HepG2 (cell line): ENCODE measurements at regions not wholly inside any gene's neighbourhood (a gene's known extent, or its start where the extent isn't known, plus 50 kb on each side); places are given as distances from the start of the nearest gene placed in this dataset.
A peak's percentile ranks its signal among the peaks of the same experiment; 100 is the strongest.

Experiments
- ATAC-seq: fragments of 200-7000 bp; cut with Tn5 transposase; 3 replicates; pipeline ENCODE4 v1.9.1; 2020; ENCODE audit warnings: mild to moderate bottlenecking, moderate library complexity
- BruUV-seq: library from RNA; stranded (reverse); fragments of 400-500 nt; replicated peaks from 2 replicates; lab custom pipeline; 2021; lab: Mats Ljungman, UMichigan
- CTCF ChIA-PET: fragments of 300-600 bp; formaldehyde crosslinking; extraction: SDS; loops from one replicate; lab custom pipeline; 2021; ENCODE audit warnings: low total read pairs, inconsistent platforms, low intra/inter-chr PET ratio; lab: Yijun Ruan, JAX
- POLR2A ChIA-PET: fragments of 350-600 bp; sonication (Branson Sonifier 250); formaldehyde crosslinking; loops from one replicate; lab custom pipeline; 2020; ENCODE audit warnings: antibody characterized with exemption, inconsistent platforms; lab: Yijun Ruan, JAX
- DNase-seq: peaks from one replicate; pipeline ENCODE4 v3.0.0-alpha.2; 2015; ENCODE audit warnings: low spot score
- FAIRE-seq: peaks from 3 replicates; lab custom pipeline; 2011; peaks lifted over from hg19 to GRCh38; lab: Jason Lieb, UNC
- H2AFZ ChIP-seq: one replicate; pipeline ENCODE4 v1.6.1; 2011; ENCODE audit warnings: low read length, inconsistent platforms
- H3K27ac ChIP-seq: fragments of 300-600 bp; 3 replicates; pipeline ENCODE4 v1.8.0; 2011; ENCODE audit warnings: mixed run types, mild to moderate bottlenecking, mixed read lengths, low read length, inconsistent platforms; ENCODE audit not compliant: insufficient read depth; ENCODE audit errors: extremely low read length
- H3K27me3 ChIP-seq, 2 experiments: fragments of 200-600 bp in 1 of 2; 2 replicates in 1 of 2; 3 replicates in 1 of 2; pipeline versions ENCODE4 v1.6.0 to v1.8.0; 2011; ENCODE audit warnings: low read length in 2 of 2, mild to moderate bottlenecking in 2 of 2, moderate library complexity in 2 of 2, inconsistent platforms in 1 of 2; ENCODE audit not compliant: insufficient read depth in 2 of 2, control insufficient read depth in 1 of 2
- H3K36me3 ChIP-seq, 2 experiments: fragments of 200-600 bp in 1 of 2; replicated peaks in 1 of 2; 2 replicates in 1 of 2; 3 replicates in 1 of 2; pipeline versions ENCODE4 v1.5.1 to v1.8.0; 2011; ENCODE audit warnings: low read length in 2 of 2, inconsistent platforms in 1 of 2; ENCODE audit not compliant: insufficient read depth in 2 of 2, control insufficient read depth in 1 of 2
- H3K4me1 ChIP-seq: 2 replicates; pipeline ENCODE4 v1.5.1; 2012; ENCODE audit warnings: low read length, inconsistent platforms; ENCODE audit not compliant: insufficient read depth
- H3K4me2 ChIP-seq: 2 replicates; pipeline ENCODE4 v1.6.0; 2011; ENCODE audit warnings: low read depth, low read length, inconsistent platforms
- H3K4me3 ChIP-seq, 3 experiments: fragments of 200-600 bp in 1 of 3; sonication (generic), shearing (Covaris generic) in 1 of 3; replicated peaks in 1 of 3; 2 replicates each; pipeline ENCODE4 v1.5.1; 2011 to 2016; ENCODE audit warnings: low read length in 3 of 3, inconsistent platforms in 2 of 3, low read depth in 2 of 3, mild to moderate bottlenecking in 2 of 3, control low read depth in 1 of 3, mixed read lengths in 1 of 3; ENCODE audit not compliant: insufficient read depth in 1 of 3
- H3K79me2 ChIP-seq: one replicate; pipeline ENCODE4 v1.6.1; 2011; ENCODE audit warnings: low read length, inconsistent platforms; ENCODE audit not compliant: insufficient read depth
- H3K9ac ChIP-seq: 2 replicates; pipeline ENCODE4 v1.6.0; 2011; ENCODE audit warnings: mild to moderate bottlenecking, low read depth, low read length, inconsistent platforms; ENCODE audit not compliant: insufficient read depth
- H3K9me3 ChIP-seq: 2 replicates; pipeline ENCODE4 v1.5.1; 2012; ENCODE audit warnings: mild to moderate bottlenecking, low read length
- H4K20me1 ChIP-seq: 2 replicates; pipeline ENCODE4 v1.6.0; 2011; ENCODE audit warnings: inconsistent platforms, mild to moderate bottlenecking, low read length, moderate library complexity; ENCODE audit not compliant: insufficient read depth
- CEBPB ChIP-seq: IDR thresholded peaks from 2 replicates; pipeline ENCODE4 v1.6.1; 2011; ENCODE audit warnings: low read depth, low read length, improper control_type of control experiment, borderline replicate concordance
- HMG20A ChIP-seq: IDR thresholded peaks from 2 replicates; pipeline ENCODE4 v1.6.1; 2016; ENCODE audit warnings: borderline replicate concordance
- HNRNPUL1 ChIP-seq: fragments of 200-400 bp; formaldehyde crosslinking; IDR thresholded peaks from 2 replicates; pipeline ENCODE4 v1.6.1; 2017; ENCODE audit warnings: low read depth, mild to moderate bottlenecking, low read length, moderate library complexity
- HOXA5 ChIP-seq: sonication (generic); formaldehyde crosslinking; IDR thresholded peaks from 2 replicates; pipeline ENCODE4 v1.4.0; 2020; ENCODE audit warnings: missing genetic modification reagents
- NCOA1 ChIP-seq: sonication (generic); formaldehyde crosslinking; IDR thresholded peaks from 2 replicates; pipeline ENCODE4 v1.9.0; 2021; ENCODE audit warnings: missing genetic modification reagents
- NFATC3 ChIP-seq: sonication (generic); formaldehyde crosslinking; IDR thresholded peaks from 2 replicates; pipeline ENCODE4 v1.5.1; 2020; ENCODE audit warnings: mild to moderate bottlenecking, missing genetic modification reagents
- NFYB ChIP-seq: sonication (generic); formaldehyde crosslinking; IDR thresholded peaks from 2 replicates; pipeline ENCODE4 v1.4.0; 2020; ENCODE audit warnings: missing genetic modification reagents
- PHF21A ChIP-seq: sonication (generic); formaldehyde crosslinking; IDR thresholded peaks from 2 replicates; pipeline ENCODE4 v1.5.0; 2020; ENCODE audit warnings: mild to moderate bottlenecking, missing genetic modification reagents
- ZBTB8A ChIP-seq: sonication (generic); formaldehyde crosslinking; IDR thresholded peaks from 2 replicates; pipeline ENCODE4 v1.4.0; 2020; ENCODE audit warnings: mild to moderate bottlenecking, low read depth, missing genetic modification reagents, borderline replicate concordance
- WGBS: methylation state at CpG from one replicate; pipeline ENCODE4 v1.1.6; 2017; ENCODE audit warnings: low lambda C conversion rate; 5-methylcytosine and 5-hydroxymethylcytosine counted together
- in situ Hi-C: cut with HindIII; loops from 2 replicates; pipeline ENCODE4 v1.10.0; 2017; ENCODE audit warnings: low pct_unique_long_range_greater_than_20kb; ENCODE audit not compliant: extremely low pct_ligation_motif_present
- intact Hi-C: fragments of 100-400 bp; cut with micrococcal nuclease; formaldehyde crosslinking; loops from one replicate; pipeline ENCODE4 v1.10.0; 2022; ENCODE audit not compliant: unreplicated experiment
- TF ChIP-seq, protein P1 (sequence below): IDR thresholded peaks from 2 replicates; pipeline ENCODE4 v1.6.1; 2012; ENCODE audit warnings: low read depth, low read length, improper control_type of control experiment

GRCh38 chr2:186911551-186912085 lies 62.6 kb upstream of the ZSWIM2 start:
- no peaks in the 10 kb centered on the region for H3K79me2 ChIP-seq
- no peak overlapping the region for H3K9ac ChIP-seq
- CTCF ChIA-PET = no interaction called here
- FAIRE-seq (no peak), ATAC-seq (no peak), DNase-seq (no peak)
- no peak overlapping the region for H3K27ac ChIP-seq
- H3K36me3 ChIP-seq = no peaks in the 10 kb centered on the region
- peaks cover 0 to 1% of the 10 kb centered on the region in 2 experiments; a peak in 2 of 5 replicates for H3K27me3 ChIP-seq
- intact Hi-C loops (no loop called here), in situ Hi-C loops (no loop called here)
- H3K4me3 ChIP-seq = no peak overlapping the region
- no peak for TF ChIP-seq NCOA1
- TF ChIP-seq NFYB = no peak
- no peak for TF ChIP-seq NFATC3
- TF ChIP-seq, protein P1, sequence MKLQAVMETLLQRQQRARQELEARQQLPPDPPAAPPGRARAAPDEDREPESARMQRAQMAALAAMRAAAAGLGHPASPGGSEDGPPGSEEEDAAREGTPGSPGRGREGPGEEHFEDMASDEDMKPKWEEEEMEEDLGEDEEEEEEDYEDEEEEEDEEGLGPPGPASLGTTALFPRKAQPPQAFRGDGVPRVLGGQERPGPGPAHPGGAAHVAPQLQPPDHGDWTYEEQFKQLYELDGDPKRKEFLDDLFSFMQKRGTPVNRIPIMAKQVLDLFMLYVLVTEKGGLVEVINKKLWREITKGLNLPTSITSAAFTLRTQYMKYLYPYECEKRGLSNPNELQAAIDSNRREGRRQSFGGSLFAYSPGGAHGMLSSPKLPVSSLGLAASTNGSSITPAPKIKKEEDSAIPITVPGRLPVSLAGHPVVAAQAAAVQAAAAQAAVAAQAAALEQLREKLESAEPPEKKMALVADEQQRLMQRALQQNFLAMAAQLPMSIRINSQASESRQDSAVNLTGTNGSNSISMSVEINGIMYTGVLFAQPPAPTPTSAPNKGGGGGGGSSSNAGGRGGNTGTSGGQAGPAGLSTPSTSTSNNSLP = no peak
- TF ChIP-seq HOXA5 (CRISPR knock-in tag) = no peak
- no peak for TF ChIP-seq HNRNPUL1
- TF ChIP-seq ZBTB8A (CRISPR knock-in tag) = no peak
- H3K4me1 ChIP-seq = no peaks in the 10 kb centered on the region
- no peaks in the 10 kb centered on the region for H3K9me3 ChIP-seq
- BruUV-seq = no TSS peak
- H2AFZ ChIP-seq = no peak overlapping the region
- H3K4me2 ChIP-seq = no peak overlapping the region
- POLR2A ChIA-PET = no interaction called here
- H4K20me1 ChIP-seq = no peaks in the 10 kb centered on the region
- 23% methylated on average over 3 of the region's 8 CpGs for WGBS

DNA sequence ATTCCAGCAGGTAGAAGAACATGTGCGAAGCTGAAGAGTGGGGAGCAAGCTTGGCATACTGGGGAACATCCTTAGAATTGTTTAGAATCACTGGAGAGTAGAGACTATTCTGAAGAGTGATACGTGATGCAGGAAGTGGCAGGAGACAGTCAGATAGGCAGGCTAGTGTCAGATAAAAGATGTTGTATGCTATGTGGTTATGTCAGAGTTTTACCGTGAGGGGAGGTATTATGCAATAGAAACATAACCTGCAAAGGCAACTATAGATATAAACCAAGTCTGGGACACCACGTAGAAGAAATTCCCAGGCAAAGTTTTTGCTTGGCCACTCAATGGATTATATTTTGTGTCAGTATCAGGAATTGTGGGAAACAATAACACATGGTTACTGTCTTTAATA lies 62.0 kb upstream of the ZSWIM2 start:
- DNase-seq (no peak), ATAC-seq (no peak), FAIRE-seq (no peak)
- H3K9me3 ChIP-seq = no peaks in the 10 kb centered on the region
- no peak overlapping the region for H3K9ac ChIP-seq
- peaks cover 0 to 1% of the 10 kb centered on the region in 2 experiments; a peak in 2 of 5 replicates for H3K27me3 ChIP-seq
- no peak overlapping the region for H3K4me2 ChIP-seq
- ChIA-PET POLR2A (no interaction called here), CTCF (no interaction called here)
- no peak overlapping the region for H3K4me3 ChIP-seq
- BruUV-seq = no TSS peak
- TF ChIP-seq PHF21A (CRISPR knock-in tag) (no peak), CEBPB (peak; percentile 72; the same call in 1 of the 2 replicates), HMG20A (CRISPR knock-in tag) (no peak)
- no peaks in the 10 kb centered on the region for H3K4me1 ChIP-seq
- intact Hi-C loops (no loop called here), in situ Hi-C loops (no loop called here)
- under 1% methylated on average over 4 of the region's 4 CpGs for WGBS
- no peak overlapping the region for H3K27ac ChIP-seq
- no peak overlapping the region for H2AFZ ChIP-seq
- no peaks in the 10 kb centered on the region for H3K36me3 ChIP-seq
- no peaks in the 10 kb centered on the region for H3K79me2 ChIP-seq
- H4K20me1 ChIP-seq = no peaks in the 10 kb centered on the region
